ENCODE measurements at regions not wholly inside any gene's neighbourhood (a gene's known extent, or its start where the extent isn't known, plus 50 kb on each side); places are given as distances from the start of the nearest gene placed in this dataset.

GRCh38 chr9:106443520-106443919 lies 419.4 kb upstream of the ZNF462 start:
- TF ChIP-seq MYC (IDR thresholded peaks at IDR 0.05; ENCODE audit: low read depth, low read length), result no peak
- no peak for TF ChIP-seq POLR2A (IDR thresholded peaks at IDR 0.05; ENCODE audit: low read depth, low read length)
- TF ChIP-seq, protein P1, sequence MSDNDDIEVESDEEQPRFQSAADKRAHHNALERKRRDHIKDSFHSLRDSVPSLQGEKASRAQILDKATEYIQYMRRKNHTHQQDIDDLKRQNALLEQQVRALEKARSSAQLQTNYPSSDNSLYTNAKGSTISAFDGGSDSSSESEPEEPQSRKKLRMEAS (IDR thresholded peaks at IDR 0.05; ENCODE audit: insufficient read depth, insufficient read length), result no peak
- no peak for TF ChIP-seq JUN (IDR thresholded peaks at IDR 0.05; ENCODE audit: borderline replicate concordance, insufficient read depth, insufficient read length, low read depth)
- no peak for TF ChIP-seq EZH2 (IDR thresholded peaks at IDR 0.05; ENCODE audit: borderline replicate concordance, low read depth, low read length, severe bottlenecking)
- no peak for TF ChIP-seq POLR2AphosphoS5 (IDR thresholded peaks at IDR 0.05; ENCODE audit: insufficient read depth, low read depth, low read length)
- TF ChIP-seq GATA2 (IDR thresholded peaks at IDR 0.05; ENCODE audit: insufficient read depth, insufficient read length, low read depth, low read length), result no peak
- no peak for TF ChIP-seq FOS (IDR thresholded peaks at IDR 0.05; ENCODE audit: borderline replicate concordance, insufficient read depth, low read length)
- TF ChIP-seq, protein P2, sequence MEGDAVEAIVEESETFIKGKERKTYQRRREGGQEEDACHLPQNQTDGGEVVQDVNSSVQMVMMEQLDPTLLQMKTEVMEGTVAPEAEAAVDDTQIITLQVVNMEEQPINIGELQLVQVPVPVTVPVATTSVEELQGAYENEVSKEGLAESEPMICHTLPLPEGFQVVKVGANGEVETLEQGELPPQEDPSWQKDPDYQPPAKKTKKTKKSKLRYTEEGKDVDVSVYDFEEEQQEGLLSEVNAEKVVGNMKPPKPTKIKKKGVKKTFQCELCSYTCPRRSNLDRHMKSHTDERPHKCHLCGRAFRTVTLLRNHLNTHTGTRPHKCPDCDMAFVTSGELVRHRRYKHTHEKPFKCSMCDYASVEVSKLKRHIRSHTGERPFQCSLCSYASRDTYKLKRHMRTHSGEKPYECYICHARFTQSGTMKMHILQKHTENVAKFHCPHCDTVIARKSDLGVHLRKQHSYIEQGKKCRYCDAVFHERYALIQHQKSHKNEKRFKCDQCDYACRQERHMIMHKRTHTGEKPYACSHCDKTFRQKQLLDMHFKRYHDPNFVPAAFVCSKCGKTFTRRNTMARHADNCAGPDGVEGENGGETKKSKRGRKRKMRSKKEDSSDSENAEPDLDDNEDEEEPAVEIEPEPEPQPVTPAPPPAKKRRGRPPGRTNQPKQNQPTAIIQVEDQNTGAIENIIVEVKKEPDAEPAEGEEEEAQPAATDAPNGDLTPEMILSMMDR (IDR thresholded peaks at IDR 0.05; ENCODE audit: extremely low read depth in 1 of 2, insufficient read depth in 1 of 2, low read depth in 1 of 2, low read length in 2 of 2), result no peak
- ChIA-PET POLR2A (no interaction called here), CTCF (no interaction called here)
- H3K27ac ChIP-seq (ENCODE audit: insufficient read depth, low read depth, low read length), result no peak overlapping the region
- no peaks in the 10 kb centered on the region for H3K4me1 ChIP-seq (ENCODE audit: control insufficient read depth, extremely low read depth, insufficient read depth, low read length)
- no peaks in the 10 kb centered on the region for H3K36me3 ChIP-seq (ENCODE audit: control insufficient read depth in 2 of 2, extremely low read depth in 1 of 2, insufficient read depth in 2 of 2, low read length in 2 of 2)
- H3K4me2 ChIP-seq (ENCODE audit: insufficient read depth, low read length), result no peak overlapping the region
- no TSS peak for BruUV-seq (replicated peaks)
- no peaks in the 10 kb centered on the region for H4K20me1 ChIP-seq (replicated peaks; ENCODE audit: control insufficient read depth, extremely low read depth, insufficient read depth, low read length)
- intact Hi-C loops (cut with micrococcal nuclease), result no loop called here
- FAIRE-seq, result no peak
- H3K9me3 ChIP-seq (replicated peaks; ENCODE audit: control insufficient read depth, insufficient read depth, low read length), result no peaks in the 10 kb centered on the region
- no peaks in the 10 kb centered on the region for H3K9me1 ChIP-seq (replicated peaks; ENCODE audit: control insufficient read depth, extremely low read depth, insufficient read depth, low read length)
- H3K9ac ChIP-seq (replicated peaks; ENCODE audit: extremely low read depth, insufficient read depth, low read length), result no peak overlapping the region
- H2AFZ ChIP-seq (ENCODE audit: low read depth, low read length), result no peak overlapping the region
- DNase-seq (ENCODE audit: low read depth, low spot score), result no peak
- dilution Hi-C loops (cut with MboI; ENCODE audit: extremely low pct_ligation_motif_present, low sequenced_read_pairs), result no loop called here
- H3K4me3 ChIP-seq (replicated peaks in 1 of 3; ENCODE audit: insufficient read depth in 1 of 3, low read depth in 1 of 3, low read length in 3 of 3), result no peak overlapping the region
- H3K79me2 ChIP-seq (ENCODE audit: control insufficient read depth, insufficient read depth, low read length), result no peaks in the 10 kb centered on the region
- H3K27me3 ChIP-seq (ENCODE audit: control insufficient read depth in 2 of 2, insufficient read depth in 2 of 2, low read length in 2 of 2), result no peaks in the 10 kb centered on the region
